ENCODE measurements at regions not wholly inside any gene's neighbourhood (a gene's known extent, or its start where the extent isn't known, plus 50 kb on each side); places are given as distances from the start of the nearest gene placed in this dataset.

DNA sequence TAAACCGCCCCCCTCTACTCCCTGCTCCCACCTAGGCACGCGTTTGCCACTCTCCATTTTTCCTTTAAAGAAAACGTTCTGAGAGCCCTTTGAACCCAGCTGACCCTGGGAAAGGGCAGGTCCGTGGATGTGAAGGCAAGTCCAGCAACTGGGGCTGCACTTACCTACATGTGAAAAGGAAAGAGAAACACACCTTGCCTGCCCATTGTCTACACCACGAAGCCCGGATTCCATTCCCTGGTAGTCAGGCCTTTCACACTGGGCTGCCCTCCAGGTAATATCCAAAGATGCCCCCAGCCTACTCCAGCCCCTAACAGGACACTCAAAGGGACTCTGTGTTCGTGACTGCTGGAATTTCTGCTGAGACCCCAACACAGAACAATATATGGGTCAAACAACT is 94.4 kb downstream of the CD83 start:
- Histone ChIP-seq H3K27me3 (ENCODE audit: insufficient read depth, poor library complexity, severe bottlenecking) (no peaks in the 10 kb centered on the region), H3K4me3 (replicated peaks; ENCODE audit: insufficient read depth, low read length) (no peak overlapping the region), H3K27ac (replicated peaks) (peak overlapping the region; percentile 79)
- TF ChIP-seq POLR2AphosphoS5 (IDR thresholded peaks at IDR 0.05; ENCODE audit: low read depth) = no peak
- no peak for TF ChIP-seq GABPA (IDR thresholded peaks at IDR 0.05; ENCODE audit: low read depth)
- no peak for TF ChIP-seq SPI1 (IDR thresholded peaks at IDR 0.05; ENCODE audit: borderline replicate concordance, low read depth)
- no peak for TF ChIP-seq CTCF (IDR thresholded peaks at IDR 0.05; ENCODE audit: insufficient read depth, low read length)
- TF ChIP-seq, protein P1, sequence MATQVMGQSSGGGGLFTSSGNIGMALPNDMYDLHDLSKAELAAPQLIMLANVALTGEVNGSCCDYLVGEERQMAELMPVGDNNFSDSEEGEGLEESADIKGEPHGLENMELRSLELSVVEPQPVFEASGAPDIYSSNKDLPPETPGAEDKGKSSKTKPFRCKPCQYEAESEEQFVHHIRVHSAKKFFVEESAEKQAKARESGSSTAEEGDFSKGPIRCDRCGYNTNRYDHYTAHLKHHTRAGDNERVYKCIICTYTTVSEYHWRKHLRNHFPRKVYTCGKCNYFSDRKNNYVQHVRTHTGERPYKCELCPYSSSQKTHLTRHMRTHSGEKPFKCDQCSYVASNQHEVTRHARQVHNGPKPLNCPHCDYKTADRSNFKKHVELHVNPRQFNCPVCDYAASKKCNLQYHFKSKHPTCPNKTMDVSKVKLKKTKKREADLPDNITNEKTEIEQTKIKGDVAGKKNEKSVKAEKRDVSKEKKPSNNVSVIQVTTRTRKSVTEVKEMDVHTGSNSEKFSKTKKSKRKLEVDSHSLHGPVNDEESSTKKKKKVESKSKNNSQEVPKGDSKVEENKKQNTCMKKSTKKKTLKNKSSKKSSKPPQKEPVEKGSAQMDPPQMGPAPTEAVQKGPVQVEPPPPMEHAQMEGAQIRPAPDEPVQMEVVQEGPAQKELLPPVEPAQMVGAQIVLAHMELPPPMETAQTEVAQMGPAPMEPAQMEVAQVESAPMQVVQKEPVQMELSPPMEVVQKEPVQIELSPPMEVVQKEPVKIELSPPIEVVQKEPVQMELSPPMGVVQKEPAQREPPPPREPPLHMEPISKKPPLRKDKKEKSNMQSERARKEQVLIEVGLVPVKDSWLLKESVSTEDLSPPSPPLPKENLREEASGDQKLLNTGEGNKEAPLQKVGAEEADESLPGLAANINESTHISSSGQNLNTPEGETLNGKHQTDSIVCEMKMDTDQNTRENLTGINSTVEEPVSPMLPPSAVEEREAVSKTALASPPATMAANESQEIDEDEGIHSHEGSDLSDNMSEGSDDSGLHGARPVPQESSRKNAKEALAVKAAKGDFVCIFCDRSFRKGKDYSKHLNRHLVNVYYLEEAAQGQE (IDR thresholded peaks at IDR 0.05; ENCODE audit: insufficient replicate concordance, low read depth) = no peak
- no peak for DNase-seq (ENCODE audit: low read depth in 1 of 2, low spot score in 1 of 2)

GRCh38 chr6:14212632-14213031 is 95.1 kb downstream of the CD83 start:
- no peak for DNase-seq (ENCODE audit: low read depth in 1 of 2, low spot score in 1 of 2)
- Histone ChIP-seq H3K4me3 (replicated peaks; ENCODE audit: insufficient read depth, low read length) (no peak overlapping the region), H3K27me3 (ENCODE audit: insufficient read depth, poor library complexity, severe bottlenecking) (no peaks in the 10 kb centered on the region), H3K27ac (replicated peaks) (no peak overlapping the region)
- TF ChIP-seq SPI1 (IDR thresholded peaks at IDR 0.05; ENCODE audit: borderline replicate concordance, low read depth) (no peak), CTCF (IDR thresholded peaks at IDR 0.05; ENCODE audit: insufficient read depth, low read length) (no peak), GABPA (IDR thresholded peaks at IDR 0.05; ENCODE audit: low read depth) (no peak), POLR2AphosphoS5 (IDR thresholded peaks at IDR 0.05; ENCODE audit: low read depth) (no peak)
- TF ChIP-seq, protein P1 (IDR thresholded peaks at IDR 0.05; ENCODE audit: insufficient replicate concordance, low read depth) = no peak

DNA sequence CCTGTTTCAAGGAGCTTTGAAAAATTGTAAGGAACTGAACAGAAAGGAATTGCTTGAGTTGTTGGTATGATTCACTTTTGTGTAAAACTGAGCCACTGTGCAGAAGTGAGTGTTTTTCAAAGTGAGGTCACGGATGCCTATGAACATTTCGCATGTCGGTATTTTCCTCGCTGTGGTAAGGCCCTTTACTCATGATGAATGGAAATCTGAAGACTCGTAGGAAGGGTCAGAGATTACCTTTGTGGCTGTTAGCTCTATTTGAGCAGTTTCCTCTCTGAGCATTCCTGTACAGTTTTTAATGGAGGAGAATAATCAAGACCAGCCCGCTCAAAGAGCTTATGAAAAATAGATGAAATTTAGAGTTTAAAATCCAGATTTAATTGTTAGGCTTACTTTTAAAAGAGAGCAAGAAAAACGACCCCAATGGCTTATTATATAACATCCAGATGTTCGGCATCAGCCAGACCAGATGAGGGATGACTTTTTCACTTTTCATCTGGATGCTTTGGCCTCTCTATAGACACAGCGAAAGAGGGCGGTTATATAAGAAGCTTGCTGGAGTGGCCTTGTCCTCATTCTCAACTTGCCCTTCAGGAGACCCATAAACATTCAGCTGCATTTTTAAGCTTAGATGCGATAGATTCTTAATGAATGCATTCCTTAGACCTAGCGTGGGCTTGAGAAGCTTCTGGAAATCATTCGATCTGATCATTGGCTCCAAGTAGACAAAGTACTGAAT is 99.5 kb downstream of the CD83 start:
- H3K4me3 ChIP-seq (replicated peaks; ENCODE audit: insufficient read depth, low read length) = no peak overlapping the region
- TF ChIP-seq, protein P1 (IDR thresholded peaks at IDR 0.05; ENCODE audit: insufficient replicate concordance, low read depth) = no peak
- no peak for TF ChIP-seq CTCF (IDR thresholded peaks at IDR 0.05; ENCODE audit: insufficient read depth, low read length)
- no peak for TF ChIP-seq POLR2AphosphoS5 (IDR thresholded peaks at IDR 0.05; ENCODE audit: low read depth)
- no peak for TF ChIP-seq SPI1 (IDR thresholded peaks at IDR 0.05; ENCODE audit: borderline replicate concordance, low read depth)
- no peak for TF ChIP-seq GABPA (IDR thresholded peaks at IDR 0.05; ENCODE audit: low read depth)
- no peak overlapping the region for H3K27ac ChIP-seq (replicated peaks)
- H3K27me3 ChIP-seq (ENCODE audit: insufficient read depth, poor library complexity, severe bottlenecking) = no peaks in the 10 kb centered on the region
- DNase-seq (ENCODE audit: low read depth in 1 of 2, low spot score in 1 of 2) = no peak

Measured in HL-60 (cell line).